LNCaP clone FGC (cell line): ENCODE measurements at regions not wholly inside any gene's neighbourhood (a gene's known extent, or its start where the extent isn't known, plus 50 kb on each side); places are given as distances from the start of the nearest gene placed in this dataset.
A peak's percentile ranks its signal among the peaks of the same experiment; 100 is the strongest.

ENCODE experiments used
- DNase-seq: peaks from one replicate; pipeline ENCODE4 v3.0.0-alpha.2; 2011; ENCODE audit warnings: low read depth
- H3K4me3 ChIP-seq: 2 replicates; pipeline ENCODE4 v1.5.1; 2011; ENCODE audit warnings: mild to moderate bottlenecking, low read depth, low read length, control low read depth
- TF ChIP-seq, protein P1 (sequence below): IDR thresholded peaks from 2 replicates; pipeline ENCODE4 v1.5.1; 2012; ENCODE audit warnings: mild to moderate bottlenecking; ENCODE audit not compliant: control insufficient read depth, insufficient read depth; ENCODE audit errors: extremely low read depth

DNA sequence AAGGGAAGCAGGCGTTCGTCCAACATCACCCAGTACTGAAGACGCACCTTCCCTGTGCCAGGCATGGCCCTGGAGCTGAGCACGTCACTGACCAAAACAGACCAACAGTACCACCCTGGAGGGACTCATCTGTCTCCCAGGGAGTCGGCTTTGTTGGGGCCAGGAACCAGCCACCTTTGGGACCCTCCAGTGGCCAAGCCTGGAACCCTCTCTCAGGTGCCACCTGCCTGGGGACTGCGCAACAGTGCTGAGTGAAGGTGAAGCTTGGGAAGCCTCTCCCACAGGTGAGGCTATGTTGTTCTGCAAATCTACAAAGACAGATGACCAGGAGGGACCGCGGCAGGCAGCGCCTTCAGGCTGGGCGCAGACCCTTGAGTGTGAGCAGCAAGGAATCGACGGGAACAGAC, 91.4 kb upstream of the OTOS start:
- H3K4me3 ChIP-seq, result no peak overlapping the region
- TF ChIP-seq, protein P1, sequence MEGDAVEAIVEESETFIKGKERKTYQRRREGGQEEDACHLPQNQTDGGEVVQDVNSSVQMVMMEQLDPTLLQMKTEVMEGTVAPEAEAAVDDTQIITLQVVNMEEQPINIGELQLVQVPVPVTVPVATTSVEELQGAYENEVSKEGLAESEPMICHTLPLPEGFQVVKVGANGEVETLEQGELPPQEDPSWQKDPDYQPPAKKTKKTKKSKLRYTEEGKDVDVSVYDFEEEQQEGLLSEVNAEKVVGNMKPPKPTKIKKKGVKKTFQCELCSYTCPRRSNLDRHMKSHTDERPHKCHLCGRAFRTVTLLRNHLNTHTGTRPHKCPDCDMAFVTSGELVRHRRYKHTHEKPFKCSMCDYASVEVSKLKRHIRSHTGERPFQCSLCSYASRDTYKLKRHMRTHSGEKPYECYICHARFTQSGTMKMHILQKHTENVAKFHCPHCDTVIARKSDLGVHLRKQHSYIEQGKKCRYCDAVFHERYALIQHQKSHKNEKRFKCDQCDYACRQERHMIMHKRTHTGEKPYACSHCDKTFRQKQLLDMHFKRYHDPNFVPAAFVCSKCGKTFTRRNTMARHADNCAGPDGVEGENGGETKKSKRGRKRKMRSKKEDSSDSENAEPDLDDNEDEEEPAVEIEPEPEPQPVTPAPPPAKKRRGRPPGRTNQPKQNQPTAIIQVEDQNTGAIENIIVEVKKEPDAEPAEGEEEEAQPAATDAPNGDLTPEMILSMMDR, result no peak
- no peak for DNase-seq

DNA sequence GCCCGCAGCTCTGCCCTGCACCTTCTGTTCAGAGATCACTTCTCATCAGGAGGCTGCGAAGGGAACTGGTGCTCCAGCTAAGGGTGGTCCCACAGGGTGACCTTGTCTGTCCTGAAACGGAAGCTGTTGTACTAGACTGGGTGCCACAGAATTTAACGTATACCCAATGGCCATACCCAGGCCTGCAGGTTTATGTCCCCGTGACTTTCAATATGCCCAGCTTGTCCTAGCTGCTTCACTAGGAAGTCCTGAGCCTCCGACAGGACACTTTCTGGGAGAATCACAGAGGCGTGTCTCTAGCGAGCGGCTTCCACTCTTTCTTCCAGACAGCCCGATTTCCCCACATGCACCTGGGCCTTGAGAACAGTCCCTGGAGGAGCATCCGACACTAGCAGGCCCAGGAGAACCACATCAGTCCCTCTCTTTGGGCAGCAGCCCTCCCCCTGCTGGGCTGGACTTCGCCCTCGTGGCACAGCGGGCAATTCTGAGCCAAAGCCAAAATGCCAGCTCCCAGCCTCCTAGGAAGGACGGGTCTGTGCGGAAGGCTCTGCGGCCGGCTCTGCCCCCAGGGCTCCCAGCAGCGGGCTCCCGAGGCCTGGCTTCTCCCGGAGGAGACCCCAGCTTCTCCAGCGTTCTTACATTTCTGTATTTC, 91.9 kb upstream of the OTOS start:
- DNase-seq, result no peak
- H3K4me3 ChIP-seq, result no peak overlapping the region
- TF ChIP-seq, protein P1, result 0 out of 2 replicates have a peak, but pooled peaks have one; percentile 5

DNA sequence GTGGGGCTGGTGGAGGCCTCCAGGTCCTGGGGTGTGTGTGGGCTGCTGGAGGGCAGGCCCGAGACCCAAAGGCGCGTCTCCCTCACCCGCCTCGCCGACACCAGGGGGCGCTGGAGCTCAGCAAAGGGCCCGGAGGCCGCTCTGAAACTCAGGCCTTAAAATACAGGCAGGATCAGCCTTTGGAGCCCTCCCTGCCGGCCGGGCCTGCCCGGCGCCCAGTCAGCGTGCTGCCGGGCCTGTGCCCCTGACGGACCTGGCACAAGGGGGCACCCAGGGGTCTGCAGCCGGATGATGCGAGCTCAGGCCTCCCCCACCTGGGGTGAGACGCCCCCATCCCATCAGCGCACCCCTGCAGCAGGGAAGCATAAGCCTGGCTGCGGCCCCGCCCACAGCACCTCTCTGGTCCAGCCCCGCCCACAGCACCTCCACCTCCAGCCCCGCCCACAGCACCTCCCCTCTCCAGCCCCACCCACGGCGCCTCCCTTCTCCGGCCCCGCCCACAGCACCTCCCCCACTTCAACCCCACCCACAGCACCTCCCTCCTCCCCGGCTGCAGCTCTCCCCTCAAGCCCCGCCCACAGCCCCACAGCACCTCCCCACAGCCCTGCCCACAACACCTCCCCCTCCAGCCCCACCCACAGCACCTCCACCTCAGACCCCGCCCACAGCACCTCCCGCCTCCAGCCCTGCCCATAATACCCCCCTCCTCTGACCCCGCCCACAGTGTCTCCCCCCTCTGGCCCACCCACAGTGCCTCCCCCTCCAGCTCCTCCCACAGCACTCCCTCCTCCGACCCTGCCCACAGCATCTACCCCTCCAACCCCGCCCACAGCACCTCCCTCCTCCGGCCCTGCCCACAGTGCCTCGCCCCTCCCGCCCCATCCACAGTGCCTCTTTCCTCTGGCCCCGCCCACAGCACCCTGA, 92.8 kb upstream of the OTOS start:
- TF ChIP-seq, protein P1, result peak; percentile 84
- H3K4me3 ChIP-seq, result peak overlapping the region; percentile 41
- DNase-seq, result peak; percentile 68

DNA sequence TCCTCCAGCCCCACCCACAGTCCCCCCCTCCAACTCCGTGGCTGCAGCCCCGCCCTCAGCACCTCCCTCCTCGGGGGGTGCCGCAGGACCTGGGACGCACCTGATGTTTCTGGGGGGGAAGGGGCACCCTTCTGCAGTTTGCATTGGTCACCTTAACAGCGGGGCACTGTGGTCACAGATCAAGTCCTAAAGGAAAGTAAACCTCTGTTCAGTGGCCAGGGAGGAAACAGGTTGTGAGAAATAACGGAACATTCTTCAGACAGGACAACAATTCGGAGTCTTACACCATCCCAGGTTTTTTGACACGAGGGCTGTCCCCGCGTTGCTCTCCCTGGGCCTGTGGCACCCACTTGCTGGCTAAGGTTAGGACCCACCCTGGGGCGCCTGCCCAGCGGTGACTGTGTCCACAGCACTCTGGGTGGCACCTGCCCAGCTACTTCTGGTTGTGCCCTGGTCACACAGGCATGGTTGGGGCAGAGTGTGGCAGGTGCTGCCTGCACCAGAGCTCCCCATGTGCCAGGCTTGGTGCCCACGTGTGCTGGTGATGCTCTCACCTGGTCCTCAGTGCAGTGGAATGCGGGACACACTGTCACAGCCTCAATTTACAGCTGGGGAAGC, 93.5 kb upstream of the OTOS start:
- DNase-seq, result no peak
- TF ChIP-seq, protein P1, result no peak
- H3K4me3 ChIP-seq, result no peak overlapping the region

DNA sequence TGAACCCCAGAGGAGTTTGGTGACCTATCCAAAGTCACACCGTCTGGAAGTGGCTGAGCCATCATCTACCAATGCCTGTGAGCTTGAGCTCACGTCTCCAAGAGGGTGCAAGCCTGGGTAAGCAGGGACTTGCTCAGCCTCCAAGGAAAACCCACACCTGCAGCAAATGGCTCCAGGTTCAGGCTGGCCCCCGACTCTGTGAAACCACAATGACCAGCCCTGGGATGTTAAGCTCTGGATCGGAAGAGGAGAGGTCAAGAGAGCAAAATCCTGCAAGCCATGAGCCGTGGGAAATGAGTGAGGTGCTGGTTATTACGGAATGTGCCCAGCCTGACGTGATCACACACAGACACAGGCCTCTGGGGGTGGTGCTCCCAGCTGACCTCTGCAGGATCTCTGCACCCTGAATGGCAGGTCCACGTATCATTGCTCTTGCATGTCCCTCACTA, 94.1 kb upstream of the OTOS start:
- H3K4me3 ChIP-seq, result no peak overlapping the region
- TF ChIP-seq, protein P1, result no peak
- no peak for DNase-seq

DNA sequence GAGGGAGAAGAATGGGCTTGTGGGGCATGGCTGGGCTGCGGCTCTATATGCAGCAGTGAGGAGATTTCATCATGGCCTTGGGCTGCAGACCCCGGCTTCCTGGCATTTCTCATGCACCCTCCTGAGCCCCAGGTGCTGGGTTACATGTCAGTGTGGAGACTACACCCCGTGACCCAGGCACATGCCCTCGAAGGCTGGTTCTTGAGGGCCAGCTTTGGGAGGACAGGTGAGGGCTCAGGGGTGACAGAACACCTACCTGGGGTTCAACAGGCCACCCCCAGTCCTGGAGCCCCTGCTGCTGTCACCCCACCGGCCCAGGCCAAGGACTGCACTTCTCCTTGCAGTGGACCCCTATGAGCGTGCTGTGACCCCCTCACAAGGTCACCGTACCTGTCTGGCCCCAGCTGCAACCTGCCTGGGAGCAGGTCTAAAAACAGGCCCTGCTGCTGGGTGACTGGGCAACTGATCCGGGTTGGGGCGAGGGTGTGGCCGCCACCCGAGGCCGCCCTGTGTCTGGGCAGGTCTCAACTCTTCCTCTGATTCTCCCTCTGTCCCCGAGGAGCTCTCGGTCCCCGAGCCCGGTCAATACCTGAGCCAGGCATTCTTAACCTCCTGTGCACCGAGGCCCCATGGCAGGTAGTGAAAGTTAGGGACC, 94.8 kb upstream of the OTOS start:
- TF ChIP-seq, protein P1, result no peak
- no peak overlapping the region for H3K4me3 ChIP-seq
- no peak for DNase-seq
